ENCODE measurements at regions not wholly inside any gene's neighbourhood (a gene's known extent, or its start where the extent isn't known, plus 50 kb on each side); places are given as distances from the start of the nearest gene placed in this dataset.
"Not testable (repeated sequence)": the region's sequence is repeated elsewhere in the genome, so short reads cannot be mapped to it uniquely, and the experiment has no call there.

DNA sequence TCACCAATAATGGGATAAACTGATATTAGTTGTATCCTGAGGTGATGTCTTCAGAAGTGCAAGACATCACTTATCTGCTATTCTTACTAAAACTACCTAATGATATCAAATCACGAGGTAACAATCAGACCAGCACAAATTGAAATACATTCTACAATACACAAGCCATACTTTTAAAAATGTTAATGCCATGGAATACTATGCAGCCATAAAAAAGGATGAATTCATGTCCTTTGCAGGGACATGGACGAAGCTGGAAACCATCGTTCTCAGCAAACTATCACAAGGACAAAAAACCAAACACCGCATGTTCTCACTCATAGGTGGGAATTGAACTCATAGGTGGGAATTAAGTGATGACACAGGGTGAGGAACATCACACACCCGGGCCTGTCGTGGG lies 129.3 kb downstream of the SST start:
- DNase-seq (ENCODE audit: low read depth in 2 of 2, low spot score in 1 of 2): no peak

DNA sequence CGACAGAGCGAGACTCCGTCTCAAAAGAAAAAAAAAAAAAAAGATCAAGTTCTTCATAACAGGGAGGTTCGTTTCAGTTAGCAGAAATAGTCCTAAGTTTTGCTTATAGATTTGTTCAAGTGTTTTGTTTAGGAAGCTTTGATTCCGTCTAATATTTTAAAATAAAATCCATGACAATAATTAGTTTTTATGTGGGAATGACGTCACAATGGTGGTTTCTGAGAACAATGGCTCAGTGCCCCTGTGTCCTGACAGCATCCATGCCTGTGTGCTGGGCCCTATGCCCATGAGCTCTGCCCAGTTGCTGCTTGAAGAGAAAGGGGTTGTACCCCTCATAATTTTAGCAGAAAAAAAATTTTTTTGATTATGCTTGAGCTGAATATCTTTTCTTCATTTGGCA lies 134.0 kb downstream of the SST start:
- no peak for DNase-seq (ENCODE audit: low read depth in 2 of 2, low spot score in 1 of 2)

- no peak for DNase-seq (ENCODE audit: low read depth in 2 of 2, low spot score in 1 of 2)
These were observed 136.4 kb downstream of the SST start for GRCh38 chr3:187533797-187534196.

DNA sequence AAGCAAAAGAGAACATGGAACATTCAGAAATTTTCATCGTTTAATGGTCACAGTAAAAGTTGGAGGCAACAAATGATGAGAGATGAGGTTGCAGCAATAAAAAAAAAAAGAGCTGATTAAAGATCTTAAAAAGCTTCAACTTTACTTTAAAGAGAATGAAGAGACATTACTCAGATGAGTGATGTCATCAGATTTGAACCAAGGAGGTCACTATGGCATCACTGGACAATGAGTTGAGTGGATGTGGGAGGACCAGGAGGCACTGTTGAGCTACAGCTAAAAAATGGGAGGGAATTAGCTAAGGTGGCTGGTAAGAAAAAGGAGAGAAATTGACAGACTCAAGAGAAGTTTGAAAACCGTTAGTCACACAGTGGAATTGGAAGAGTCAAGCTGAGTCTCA lies 138.4 kb downstream of the SST start:
- DNase-seq (ENCODE audit: low read depth in 2 of 2, low spot score in 1 of 2): no peak

GRCh38 chr3:187522890-187523289 lies 147.3 kb downstream of the SST start:
- no peak for DNase-seq (ENCODE audit: low read depth in 2 of 2, low spot score in 1 of 2)

DNA sequence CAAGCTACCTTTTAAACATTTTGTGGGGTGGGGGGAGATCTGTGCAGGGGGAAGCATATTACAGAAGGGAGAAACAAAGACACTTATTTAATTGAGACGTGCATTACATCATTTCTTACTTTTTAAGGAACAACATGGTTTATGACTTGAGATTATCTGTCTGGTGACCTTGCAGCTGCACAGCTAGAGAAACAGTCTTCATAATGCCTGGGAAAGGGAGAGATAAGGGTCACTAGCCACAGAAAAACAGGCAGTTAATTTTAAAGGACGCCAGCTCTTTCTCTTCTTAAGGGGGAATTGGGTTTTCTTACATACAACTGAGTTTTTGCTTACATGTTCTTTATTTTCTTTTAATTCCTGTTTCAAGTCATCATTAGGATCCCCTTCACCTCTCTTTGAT lies 147.9 kb downstream of the SST start:
- DNase-seq (ENCODE audit: low read depth in 2 of 2, low spot score in 1 of 2): no peak

DNA sequence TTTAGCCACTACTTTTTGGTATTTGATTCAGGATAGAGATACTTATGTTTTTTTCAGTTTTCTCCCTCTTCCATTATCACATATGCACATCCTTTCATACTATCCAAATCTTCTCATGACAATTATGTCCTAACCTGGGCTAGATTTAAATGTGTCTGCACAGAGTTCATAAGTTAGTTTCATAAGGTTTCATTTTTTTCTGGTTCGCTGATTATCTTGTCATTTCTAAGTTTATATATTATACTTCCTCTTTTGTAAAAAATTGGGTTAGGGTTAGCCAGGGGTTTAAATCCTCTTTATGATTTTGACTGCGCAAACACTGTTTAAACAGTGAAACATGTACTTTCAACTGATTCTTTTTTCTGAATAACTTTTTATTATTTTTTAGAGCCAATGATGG lies 148.6 kb downstream of the SST start:
- no peak for DNase-seq (ENCODE audit: low read depth in 2 of 2, low spot score in 1 of 2)

GRCh38 chr3:187520027-187520945 lies 149.9 kb downstream of the SST start:
- DNase-seq (ENCODE audit: low read depth in 2 of 2, low spot score in 1 of 2): no peak

- DNase-seq (ENCODE audit: low read depth in 2 of 2, low spot score in 1 of 2): no peak
These were observed 150.7 kb downstream of the SST start for GRCh38 chr3:187519428-187519890.

- DNase-seq (ENCODE audit: low read depth in 2 of 2, low spot score in 1 of 2): no peak
These were observed 150.4 kb downstream of the RTP4 start for GRCh38 chr3:187518616-187519015.

- DNase-seq (ENCODE audit: low read depth in 2 of 2, low spot score in 1 of 2): no peak
These were observed 150.0 kb downstream of the RTP4 start for GRCh38 chr3:187518207-187518606.

DNA sequence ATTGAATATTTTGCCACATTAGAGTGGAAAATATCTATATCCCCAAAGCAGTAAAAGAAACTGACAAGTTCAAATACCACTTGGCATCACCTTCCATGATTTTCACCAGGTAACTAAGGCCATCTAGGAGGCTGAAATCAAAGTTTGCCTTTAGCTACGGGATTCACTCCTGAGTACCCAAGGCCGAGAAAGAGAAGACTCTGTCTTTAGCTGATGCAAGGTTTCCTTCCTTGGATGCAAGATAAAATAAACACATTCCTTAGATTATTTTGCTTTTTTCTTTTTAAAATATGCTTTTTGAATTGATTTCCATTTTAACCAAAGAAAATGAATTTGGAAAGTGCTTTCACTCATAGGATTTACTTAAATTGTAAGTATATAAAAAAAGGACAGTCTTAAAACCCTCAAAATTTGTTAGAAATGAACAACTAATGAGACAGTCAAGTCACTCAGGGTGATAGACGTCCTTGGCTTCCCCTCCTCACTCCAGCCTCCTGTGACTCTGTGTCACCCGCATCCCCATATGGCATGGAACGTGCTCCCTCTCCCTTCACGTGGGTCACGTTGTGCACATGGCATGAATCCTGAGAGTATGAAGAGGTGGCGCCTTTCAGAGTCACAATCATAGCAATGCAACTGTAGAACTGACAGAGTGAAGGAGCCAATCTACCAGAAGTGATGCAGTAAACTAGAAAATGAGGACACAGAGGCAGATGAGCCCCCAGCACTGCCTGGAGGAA lies 148.4 kb downstream of the RTP4 start:
- DNase-seq (ENCODE audit: low read depth in 2 of 2, low spot score in 1 of 2): no peak

- no peak for DNase-seq (ENCODE audit: low read depth in 2 of 2, low spot score in 1 of 2)
These were observed 139.7 kb downstream of the RTP4 start for GRCh38 chr3:187507905-187508304.

GRCh38 chr3:187507266-187507665 lies 139.1 kb downstream of the RTP4 start:
- no peak for DNase-seq (ENCODE audit: low read depth in 2 of 2, low spot score in 1 of 2)

DNA sequence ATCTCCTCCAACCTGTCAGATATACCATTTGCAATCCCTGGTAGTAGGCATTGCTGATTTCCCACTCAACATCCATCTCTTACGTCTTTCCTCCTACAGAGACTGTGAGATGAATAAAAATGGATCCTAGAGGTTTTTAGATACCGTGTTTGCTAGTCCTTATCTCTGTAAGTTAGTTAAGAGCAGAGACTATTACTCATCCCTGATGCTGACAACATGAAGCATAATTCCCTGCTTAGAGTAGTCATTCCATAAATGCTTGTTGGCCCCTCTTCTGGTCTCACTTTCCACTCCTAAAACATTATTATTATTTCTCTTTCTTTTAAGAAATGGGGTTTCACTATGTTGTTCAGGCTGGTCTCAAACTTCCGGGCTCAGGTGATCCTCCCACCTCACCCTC lies 136.2 kb downstream of the RTP4 start:
- DNase-seq (ENCODE audit: low read depth in 2 of 2, low spot score in 1 of 2): no peak

DNA sequence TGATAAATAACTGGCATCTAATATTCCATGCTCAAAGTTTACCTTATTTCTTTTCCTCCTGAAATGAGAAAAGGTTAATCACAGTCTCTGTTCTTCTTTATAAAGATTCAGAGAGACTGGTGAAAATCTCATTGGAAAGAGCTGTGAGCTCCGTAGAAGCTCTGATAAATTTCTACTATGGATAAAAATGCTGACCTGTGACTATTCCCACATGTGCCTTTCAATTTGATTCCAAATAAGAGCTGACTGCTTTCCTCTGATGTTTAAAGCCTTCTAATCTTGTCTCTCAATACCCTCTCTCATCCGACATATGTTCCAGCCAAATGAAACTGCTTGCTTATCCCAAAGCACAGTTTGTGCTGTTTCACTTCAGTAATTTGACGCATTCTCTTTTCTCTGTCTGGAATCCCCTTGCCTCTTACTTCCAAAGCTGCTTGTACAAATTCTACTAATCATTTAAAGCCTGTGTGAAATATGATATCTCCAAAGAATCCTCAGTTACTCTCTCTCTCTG lies 130.1 kb downstream of the RTP4 start:
- DNase-seq (ENCODE audit: low read depth in 2 of 2, low spot score in 1 of 2): no peak

DNA sequence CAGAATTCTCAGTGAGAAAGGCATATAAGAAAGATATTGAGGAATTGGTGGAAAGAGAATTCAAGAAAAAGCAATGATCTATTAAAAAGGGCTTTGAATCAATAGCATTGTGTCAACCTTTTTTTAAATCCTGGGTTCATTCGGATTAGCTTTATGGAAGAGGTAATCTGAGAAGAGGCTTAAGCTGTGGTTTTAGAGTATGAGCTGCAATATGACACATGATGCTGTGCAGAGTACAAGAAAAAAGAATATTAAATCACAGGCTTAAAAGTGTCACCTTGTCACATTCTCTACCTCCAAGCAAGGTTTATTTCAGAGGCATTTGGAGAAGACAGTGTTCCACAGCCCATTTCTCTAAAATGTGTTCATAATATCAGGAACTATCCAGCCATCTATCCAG lies 128.9 kb downstream of the RTP4 start:
- DNase-seq (ENCODE audit: low read depth in 2 of 2, low spot score in 1 of 2): no peak

DNA sequence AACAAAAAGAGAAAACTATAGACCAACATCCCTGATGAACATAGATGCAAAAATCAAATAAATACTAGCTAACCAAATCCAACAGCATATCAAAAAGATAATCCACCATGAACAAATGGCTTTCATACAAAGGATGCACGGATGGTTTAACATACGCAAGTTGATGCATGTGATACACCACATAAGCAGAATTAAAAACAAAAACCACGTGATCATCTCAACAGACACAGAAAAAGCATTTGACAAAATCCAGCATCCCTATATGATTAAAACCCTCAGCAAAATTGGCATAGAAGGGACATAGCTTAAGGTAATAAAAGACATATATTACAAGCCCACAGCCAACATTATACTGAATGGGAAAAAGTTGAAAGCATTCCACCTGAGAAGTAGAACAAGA lies 125.9 kb downstream of the RTP4 start:
- not testable (repeated sequence) for DNase-seq (ENCODE audit: low read depth in 2 of 2, low spot score in 1 of 2)

DNA sequence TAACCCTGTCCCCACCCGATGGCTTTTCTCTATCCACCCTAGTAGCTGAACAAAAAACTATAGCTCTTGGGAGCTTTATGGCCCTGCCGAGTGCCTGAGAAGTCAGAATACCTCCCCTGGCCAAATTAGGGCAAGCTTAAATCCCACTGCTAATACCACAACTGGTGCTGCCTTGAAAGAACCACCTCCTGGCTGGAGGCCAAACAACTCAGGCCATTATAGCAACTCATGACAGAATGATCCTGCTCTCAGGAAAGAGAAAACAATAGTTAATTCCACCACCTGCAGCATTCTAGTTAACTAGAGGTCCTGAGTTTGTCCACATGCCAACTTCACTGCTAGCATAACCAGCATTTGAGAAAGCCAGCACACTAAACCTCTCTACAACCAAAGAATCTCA lies 123.2 kb downstream of the RTP4 start:
- DNase-seq (ENCODE audit: low read depth in 2 of 2, low spot score in 1 of 2): no peak

GRCh38 chr3:187490366-187490765 lies 122.2 kb downstream of the RTP4 start:
- DNase-seq (ENCODE audit: low read depth in 2 of 2, low spot score in 1 of 2): no peak

GRCh38 chr3:187484547-187485295 lies 116.5 kb downstream of the RTP4 start:
- no peak for DNase-seq (ENCODE audit: low read depth in 2 of 2, low spot score in 1 of 2)
